GM23338 (cell line): ENCODE measurements at regions not wholly inside any gene's neighbourhood (a gene's known extent, or its start where the extent isn't known, plus 50 kb on each side); places are given as distances from the start of the nearest gene placed in this dataset.

Experiments
- ATAC-seq: fragments of 200-7000 bp; cut with Tn5 transposase; 3 replicates; pipeline ENCODE4 v1.9.1; 2020
- DNase-seq: peaks from one replicate; pipeline ENCODE4 v3.0.0-alpha.2; 2015; ENCODE audit warnings: low spot score
- H2AFZ ChIP-seq: fragments of 200-600 bp; sonication (generic); 2 replicates; pipeline ENCODE4 v1.8.0; 2016; ENCODE audit warnings: antibody characterized with exemption, mild to moderate bottlenecking, moderate library complexity
- H3F3A ChIP-seq: fragments of 200-600 bp; sonication (generic); replicated peaks from 2 replicates; pipeline ENCODE4 v1.8.0; 2017; ENCODE audit warnings: antibody characterized with exemption, mixed run types, low read depth
- H3K27ac ChIP-seq: fragments of 200-600 bp; sonication (generic); 2 replicates; pipeline ENCODE4 v1.6.1; 2016; ENCODE audit warnings: low read depth
- H3K27me3 ChIP-seq: fragments of 200-600 bp; sonication (generic); 2 replicates; pipeline ENCODE4 v1.8.0; 2016; ENCODE audit warnings: mild to moderate bottlenecking, mixed run types, moderate library complexity; ENCODE audit not compliant: insufficient read depth
- H3K36me3 ChIP-seq: fragments of 200-600 bp; sonication (generic); 2 replicates; pipeline ENCODE4 v1.8.0; 2016; ENCODE audit warnings: mild to moderate bottlenecking; ENCODE audit not compliant: insufficient read depth
- H3K4me1 ChIP-seq: fragments of 200-600 bp; sonication (generic); 2 replicates; pipeline ENCODE4 v1.8.0; 2016; ENCODE audit warnings: mild to moderate bottlenecking, moderate library complexity; ENCODE audit not compliant: insufficient read depth
- H3K4me2 ChIP-seq: fragments of 200-600 bp; sonication (generic); 2 replicates; pipeline ENCODE4 v1.7.1; 2017; ENCODE audit warnings: mixed run types
- H3K4me3 ChIP-seq: fragments of 200-600 bp; sonication (generic); 2 replicates; pipeline ENCODE4 v1.6.1; 2016; ENCODE audit warnings: mixed run types
- H3K79me2 ChIP-seq: fragments of 200-600 bp; sonication (generic); replicated peaks from 2 replicates; pipeline ENCODE4 v1.8.0; 2017; ENCODE audit warnings: mild to moderate bottlenecking; ENCODE audit not compliant: insufficient read depth
- H3K9me2 ChIP-seq: fragments of 200-600 bp; sonication (generic); 2 replicates; pipeline ENCODE4 v1.8.0; 2017; ENCODE audit not compliant: insufficient read depth
- H4K20me1 ChIP-seq: fragments of 200-600 bp; sonication (generic); replicated peaks from 2 replicates; pipeline ENCODE4 v1.8.0; 2017; ENCODE audit warnings: mild to moderate bottlenecking; ENCODE audit not compliant: insufficient read depth
- H3K27ac Mint-ChIP-seq: 2 replicates; pipeline ENCODE4 v1.8.0; 2020; ENCODE audit warnings: inconsistent platforms, mild to moderate bottlenecking, moderate library complexity, mixed read lengths
- H3K27me3 Mint-ChIP-seq: 3 replicates; pipeline ENCODE4 v1.8.0; 2022; ENCODE audit warnings: low read depth, mild to moderate bottlenecking, moderate library complexity, mixed read lengths, inconsistent platforms; ENCODE audit not compliant: insufficient read depth, poor library complexity
- H3K36me3 Mint-ChIP-seq: 3 replicates; pipeline ENCODE4 v1.8.0; 2021; ENCODE audit warnings: low read depth, mild to moderate bottlenecking, inconsistent platforms, moderate library complexity, mixed read lengths
- H3K4me1 Mint-ChIP-seq: 3 replicates; pipeline ENCODE4 v1.8.0; 2020; ENCODE audit warnings: mild to moderate bottlenecking, inconsistent platforms, mixed read lengths
- H3K4me3 Mint-ChIP-seq: 3 replicates; pipeline ENCODE4 v1.8.0; 2021; ENCODE audit warnings: moderate library complexity, mild to moderate bottlenecking, inconsistent platforms, mixed read lengths
- H3K9me3 Mint-ChIP-seq: 3 replicates; pipeline ENCODE4 v1.8.0; 2020; ENCODE audit warnings: moderate library complexity, mild to moderate bottlenecking, inconsistent platforms, mixed read lengths
- CREB1 ChIP-seq: fragments of 250-450 bp; sonication (Bioruptor Pico); IDR thresholded peaks from 2 replicates; pipeline ENCODE4 v1.5.0; 2020; ENCODE audit warnings: low read depth, mild to moderate bottlenecking, moderate library complexity
- CTCF ChIP-seq, 2 experiments: fragments of 200-600 bp in 1 of 2; sonication (generic) in 1 of 2; conservative IDR thresholded peaks; 2 replicates each; pipeline versions ENCODE4 v1.5.1 to v1.6.1; 2016 to 2017; ENCODE audit warnings: antibody characterized with exemption in 2 of 2, low read depth in 2 of 2, mild to moderate bottlenecking in 2 of 2, moderate library complexity in 1 of 2
- ETS1 ChIP-seq: IDR thresholded peaks from 2 replicates; pipeline ENCODE4 v1.6.1; 2016; ENCODE audit warnings: antibody characterized with exemption
- JUNB ChIP-seq: IDR thresholded peaks from one replicate; pipeline ENCODE4 v1.6.1; 2016; ENCODE audit warnings: antibody characterized with exemption; ENCODE audit not compliant: unreplicated experiment
- NANOG ChIP-seq: IDR thresholded peaks from 2 replicates; pipeline ENCODE4 v1.6.1; 2016; ENCODE audit warnings: antibody characterized with exemption, borderline replicate concordance
- POLR2AphosphoS5 ChIP-seq: IDR thresholded peaks from 2 replicates; pipeline ENCODE4 v1.6.1; 2016; ENCODE audit warnings: antibody characterized with exemption, low read depth
- ZNF331 ChIP-seq: fragments of 250-450 bp; sonication (Bioruptor Pico); IDR thresholded peaks from 2 replicates; pipeline ENCODE4 v1.5.0; 2020; ENCODE audit warnings: low read depth, mild to moderate bottlenecking, moderate library complexity
- TF ChIP-seq, protein P1 (sequence below): IDR thresholded peaks from one replicate; pipeline ENCODE4 v1.6.1; 2018; ENCODE audit warnings: antibody characterized with exemption; ENCODE audit not compliant: unreplicated experiment
- TF ChIP-seq, protein P2 (sequence below): fragments of 250-450 bp; sonication (Bioruptor Pico); IDR thresholded peaks from 2 replicates; pipeline ENCODE4 v1.5.0; 2020; ENCODE audit warnings: mild to moderate bottlenecking, moderate library complexity

GRCh38 chr2:7755879-7756278 lies 838.7 kb downstream of the RNF144A start:
- Histone ChIP-seq H3K36me3 (no peaks in the 10 kb centered on the region; the same call in 1 of the 2 replicates), H3F3A (no peaks in the 10 kb centered on the region), H3K27ac (no peak overlapping the region), H3K4me2 (no peak overlapping the region), H3K9me2 (no peaks in the 10 kb centered on the region), H4K20me1 (no peaks in the 10 kb centered on the region), H3K79me2 (no peaks in the 10 kb centered on the region), H3K4me1 (no peaks in the 10 kb centered on the region), H3K27me3 (no peaks in the 10 kb centered on the region), H3K4me3 (no peak overlapping the region), H2AFZ (no peak overlapping the region)
- Mint-ChIP-seq H3K4me1 (no peaks in the 10 kb centered on the region), H3K9me3 (peaks cover 11% of the 10 kb centered on the region), H3K27ac (no peak overlapping the region), H3K4me3 (no peak overlapping the region), H3K27me3 (no peaks in the 10 kb centered on the region), H3K36me3 (peaks cover 19% of the 10 kb centered on the region; the same call in 2 of the 3 replicates)
- ATAC-seq = no peak
- TF ChIP-seq CREB1 (CRISPR knock-in tag) (no peak), CTCF (conservative IDR thresholded peaks at IDR 0.05; ENCODE audit: low read depth in 2 of 2) (no peak), ZNF331 (CRISPR knock-in tag) (no peak), ETS1 (no peak), NANOG (no peak), JUNB (no peak)
- TF ChIP-seq, protein P1, sequence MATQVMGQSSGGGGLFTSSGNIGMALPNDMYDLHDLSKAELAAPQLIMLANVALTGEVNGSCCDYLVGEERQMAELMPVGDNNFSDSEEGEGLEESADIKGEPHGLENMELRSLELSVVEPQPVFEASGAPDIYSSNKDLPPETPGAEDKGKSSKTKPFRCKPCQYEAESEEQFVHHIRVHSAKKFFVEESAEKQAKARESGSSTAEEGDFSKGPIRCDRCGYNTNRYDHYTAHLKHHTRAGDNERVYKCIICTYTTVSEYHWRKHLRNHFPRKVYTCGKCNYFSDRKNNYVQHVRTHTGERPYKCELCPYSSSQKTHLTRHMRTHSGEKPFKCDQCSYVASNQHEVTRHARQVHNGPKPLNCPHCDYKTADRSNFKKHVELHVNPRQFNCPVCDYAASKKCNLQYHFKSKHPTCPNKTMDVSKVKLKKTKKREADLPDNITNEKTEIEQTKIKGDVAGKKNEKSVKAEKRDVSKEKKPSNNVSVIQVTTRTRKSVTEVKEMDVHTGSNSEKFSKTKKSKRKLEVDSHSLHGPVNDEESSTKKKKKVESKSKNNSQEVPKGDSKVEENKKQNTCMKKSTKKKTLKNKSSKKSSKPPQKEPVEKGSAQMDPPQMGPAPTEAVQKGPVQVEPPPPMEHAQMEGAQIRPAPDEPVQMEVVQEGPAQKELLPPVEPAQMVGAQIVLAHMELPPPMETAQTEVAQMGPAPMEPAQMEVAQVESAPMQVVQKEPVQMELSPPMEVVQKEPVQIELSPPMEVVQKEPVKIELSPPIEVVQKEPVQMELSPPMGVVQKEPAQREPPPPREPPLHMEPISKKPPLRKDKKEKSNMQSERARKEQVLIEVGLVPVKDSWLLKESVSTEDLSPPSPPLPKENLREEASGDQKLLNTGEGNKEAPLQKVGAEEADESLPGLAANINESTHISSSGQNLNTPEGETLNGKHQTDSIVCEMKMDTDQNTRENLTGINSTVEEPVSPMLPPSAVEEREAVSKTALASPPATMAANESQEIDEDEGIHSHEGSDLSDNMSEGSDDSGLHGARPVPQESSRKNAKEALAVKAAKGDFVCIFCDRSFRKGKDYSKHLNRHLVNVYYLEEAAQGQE = no peak
- no peak for DNase-seq

GRCh38 chr2:7758073-7758759 lies 841.0 kb downstream of the RNF144A start:
- peaks cover 23% of the 10 kb centered on the region for H3K9me3 Mint-ChIP-seq
- peaks cover 25% of the 10 kb centered on the region for H3K36me3 Mint-ChIP-seq
- ATAC-seq = no peak
- TF ChIP-seq, protein P2, sequence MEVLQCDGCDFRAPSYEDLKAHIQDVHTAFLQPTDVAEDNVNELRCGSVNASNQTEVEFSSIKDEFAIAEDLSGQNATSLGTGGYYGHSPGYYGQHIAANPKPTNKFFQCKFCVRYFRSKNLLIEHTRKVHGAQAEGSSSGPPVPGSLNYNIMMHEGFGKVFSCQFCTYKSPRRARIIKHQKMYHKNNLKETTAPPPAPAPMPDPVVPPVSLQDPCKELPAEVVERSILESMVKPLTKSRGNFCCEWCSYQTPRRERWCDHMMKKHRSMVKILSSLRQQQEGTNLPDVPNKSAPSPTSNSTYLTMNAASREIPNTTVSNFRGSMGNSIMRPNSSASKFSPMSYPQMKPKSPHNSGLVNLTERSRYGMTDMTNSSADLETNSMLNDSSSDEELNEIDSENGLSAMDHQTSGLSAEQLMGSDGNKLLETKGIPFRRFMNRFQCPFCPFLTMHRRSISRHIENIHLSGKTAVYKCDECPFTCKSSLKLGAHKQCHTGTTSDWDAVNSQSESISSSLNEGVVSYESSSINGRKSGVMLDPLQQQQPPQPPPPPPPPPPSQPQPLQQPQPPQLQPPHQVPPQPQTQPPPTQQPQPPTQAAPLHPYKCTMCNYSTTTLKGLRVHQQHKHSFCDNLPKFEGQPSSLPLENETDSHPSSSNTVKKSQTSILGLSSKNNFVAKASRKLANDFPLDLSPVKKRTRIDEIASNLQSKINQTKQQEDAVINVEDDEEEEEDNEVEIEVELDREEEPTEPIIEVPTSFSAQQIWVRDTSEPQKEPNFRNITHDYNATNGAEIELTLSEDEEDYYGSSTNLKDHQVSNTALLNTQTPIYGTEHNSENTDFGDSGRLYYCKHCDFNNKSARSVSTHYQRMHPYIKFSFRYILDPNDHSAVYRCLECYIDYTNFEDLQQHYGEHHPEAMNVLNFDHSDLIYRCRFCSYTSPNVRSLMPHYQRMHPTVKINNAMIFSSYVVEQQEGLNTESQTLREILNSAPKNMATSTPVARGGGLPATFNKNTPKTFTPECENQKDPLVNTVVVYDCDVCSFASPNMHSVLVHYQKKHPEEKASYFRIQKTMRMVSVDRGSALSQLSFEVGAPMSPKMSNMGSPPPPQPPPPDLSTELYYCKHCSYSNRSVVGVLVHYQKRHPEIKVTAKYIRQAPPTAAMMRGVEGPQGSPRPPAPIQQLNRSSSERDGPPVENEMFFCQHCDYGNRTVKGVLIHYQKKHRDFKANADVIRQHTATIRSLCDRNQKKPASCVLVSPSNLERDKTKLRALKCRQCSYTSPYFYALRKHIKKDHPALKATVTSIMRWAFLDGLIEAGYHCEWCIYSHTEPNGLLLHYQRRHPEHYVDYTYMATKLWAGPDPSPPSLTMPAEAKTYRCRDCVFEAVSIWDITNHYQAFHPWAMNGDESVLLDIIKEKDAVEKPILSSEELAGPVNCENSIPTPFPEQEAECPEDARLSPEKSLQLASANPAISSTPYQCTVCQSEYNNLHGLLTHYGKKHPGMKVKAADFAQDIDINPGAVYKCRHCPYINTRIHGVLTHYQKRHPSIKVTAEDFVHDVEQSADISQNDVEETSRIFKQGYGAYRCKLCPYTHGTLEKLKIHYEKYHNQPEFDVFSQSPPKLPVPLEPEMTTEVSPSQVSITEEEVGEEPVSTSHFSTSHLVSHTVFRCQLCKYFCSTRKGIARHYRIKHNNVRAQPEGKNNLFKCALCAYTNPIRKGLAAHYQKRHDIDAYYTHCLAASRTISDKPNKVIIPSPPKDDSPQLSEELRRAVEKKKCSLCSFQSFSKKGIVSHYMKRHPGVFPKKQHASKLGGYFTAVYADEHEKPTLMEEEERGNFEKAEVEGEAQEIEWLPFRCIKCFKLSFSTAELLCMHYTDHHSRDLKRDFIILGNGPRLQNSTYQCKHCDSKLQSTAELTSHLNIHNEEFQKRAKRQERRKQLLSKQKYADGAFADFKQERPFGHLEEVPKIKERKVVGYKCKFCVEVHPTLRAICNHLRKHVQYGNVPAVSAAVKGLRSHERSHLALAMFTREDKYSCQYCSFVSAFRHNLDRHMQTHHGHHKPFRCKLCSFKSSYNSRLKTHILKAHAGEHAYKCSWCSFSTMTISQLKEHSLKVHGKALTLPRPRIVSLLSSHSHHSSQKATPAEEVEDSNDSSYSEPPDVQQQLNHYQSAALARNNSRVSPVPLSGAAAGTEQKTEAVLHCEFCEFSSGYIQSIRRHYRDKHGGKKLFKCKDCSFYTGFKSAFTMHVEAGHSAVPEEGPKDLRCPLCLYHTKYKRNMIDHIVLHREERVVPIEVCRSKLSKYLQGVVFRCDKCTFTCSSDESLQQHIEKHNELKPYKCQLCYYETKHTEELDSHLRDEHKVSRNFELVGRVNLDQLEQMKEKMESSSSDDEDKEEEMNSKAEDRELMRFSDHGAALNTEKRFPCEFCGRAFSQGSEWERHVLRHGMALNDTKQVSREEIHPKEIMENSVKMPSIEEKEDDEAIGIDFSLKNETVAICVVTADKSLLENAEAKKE = no peak
- no peak for TF ChIP-seq POLR2AphosphoS5
- TF ChIP-seq JUNB = no peak

More at GRCh38 chr2:7758073-7758759, 841.0 kb downstream of the RNF144A start:
- H3K36me3 ChIP-seq = peaks cover 10% of the 10 kb centered on the region
- no peak overlapping the region for H3K4me3 Mint-ChIP-seq
- no peak overlapping the region for H2AFZ ChIP-seq
- H4K20me1 ChIP-seq = no peaks in the 10 kb centered on the region
- DNase-seq = no peak
- H3K4me1 ChIP-seq = no peaks in the 10 kb centered on the region
- no peaks in the 10 kb centered on the region for H3K27me3 Mint-ChIP-seq
- no peak overlapping the region for H3K4me2 ChIP-seq
- no peaks in the 10 kb centered on the region for H3F3A ChIP-seq
- no peak overlapping the region for H3K27ac ChIP-seq
- no peak overlapping the region for H3K4me3 ChIP-seq
- no peaks in the 10 kb centered on the region for H3K9me2 ChIP-seq
- H3K27ac Mint-ChIP-seq = no peak overlapping the region
- H3K27me3 ChIP-seq = no peaks in the 10 kb centered on the region
- H3K4me1 Mint-ChIP-seq = no peaks in the 10 kb centered on the region
- H3K79me2 ChIP-seq = no peaks in the 10 kb centered on the region
